HEK293 (cell line): ENCODE measurements at regions not wholly inside any gene's neighbourhood (a gene's known extent, or its start where the extent isn't known, plus 50 kb on each side); places are given as distances from the start of the nearest gene placed in this dataset.

Experiments used
- REST ChIP-seq: fragments of 450-650 bp; formaldehyde crosslinking; IDR thresholded peaks from 2 replicates; pipeline ENCODE4 v1.5.1; 2016; ENCODE audit warnings: missing biosample characterization, missing genetic modification characterization
- SP2 ChIP-seq: fragments of 450-650 bp; formaldehyde crosslinking; IDR thresholded peaks from 2 replicates; pipeline ENCODE4 v1.5.1; 2016; ENCODE audit warnings: missing biosample characterization, missing genetic modification characterization
- ZNF202 ChIP-seq: fragments of 450-650 bp; formaldehyde crosslinking; IDR thresholded peaks from 2 replicates; pipeline ENCODE4 v1.5.1; 2016; ENCODE audit warnings: missing biosample characterization, missing genetic modification characterization, borderline replicate concordance
- ZNF24 ChIP-seq: fragments of 450-650 bp; formaldehyde crosslinking; IDR thresholded peaks from 2 replicates; pipeline ENCODE4 v1.5.1; 2016; ENCODE audit warnings: missing biosample characterization, missing genetic modification characterization
- ZNF488 ChIP-seq: fragments of 450-650 bp; formaldehyde crosslinking; IDR thresholded peaks from 2 replicates; pipeline ENCODE4 v1.5.1; 2016; ENCODE audit warnings: missing biosample characterization, missing genetic modification characterization
- ZNF555 ChIP-seq: fragments of 450-650 bp; formaldehyde crosslinking; conservative IDR thresholded peaks from 2 replicates; pipeline ENCODE4 v1.5.1; 2017; ENCODE audit warnings: missing biosample characterization, mild to moderate bottlenecking, missing genetic modification characterization, inconsistent platforms

- TF ChIP-seq SP2 (tag by site-specific recombination), result no peak
- TF ChIP-seq ZNF202 (tag by site-specific recombination), result no peak
- no peak for TF ChIP-seq ZNF24
- no peak for TF ChIP-seq ZNF488 (tag by site-specific recombination)
- TF ChIP-seq REST (tag by site-specific recombination), result no peak
- TF ChIP-seq ZNF555, result no peak
Measured at GRCh38 chr16:65760874-65761273, 605.6 kb upstream of the CDH5 start.
